Peyer's patch (tissue), 4 donors: ENCODE measurements at regions not wholly inside any gene's neighbourhood (a gene's known extent, or its start where the extent isn't known, plus 50 kb on each side); places are given as distances from the start of the nearest gene placed in this dataset.

ENCODE experiments used
- POLR2A ChIP-seq, 2 donors: fragments of 450-650 bp; IDR thresholded peaks; one replicate each; pipeline ENCODE4 v1.5.1; 2017; ENCODE audit warnings: antibody characterized with exemption in 2 of 2, mild to moderate bottlenecking in 2 of 2, moderate library complexity in 2 of 2
- TF ChIP-seq, protein P1 (sequence below), 6 experiments: fragments of 450-650 bp in 4 of 6; fragments of 200-600 bp in 2 of 6; sonication (generic) in 1 of 6; IDR thresholded peaks; one replicate each; pipeline ENCODE4 v1.5.1; 2017 to 2019; ENCODE audit warnings: antibody characterized with exemption in 6 of 6, mild to moderate bottlenecking in 3 of 6, moderate library complexity in 1 of 6

DNA sequence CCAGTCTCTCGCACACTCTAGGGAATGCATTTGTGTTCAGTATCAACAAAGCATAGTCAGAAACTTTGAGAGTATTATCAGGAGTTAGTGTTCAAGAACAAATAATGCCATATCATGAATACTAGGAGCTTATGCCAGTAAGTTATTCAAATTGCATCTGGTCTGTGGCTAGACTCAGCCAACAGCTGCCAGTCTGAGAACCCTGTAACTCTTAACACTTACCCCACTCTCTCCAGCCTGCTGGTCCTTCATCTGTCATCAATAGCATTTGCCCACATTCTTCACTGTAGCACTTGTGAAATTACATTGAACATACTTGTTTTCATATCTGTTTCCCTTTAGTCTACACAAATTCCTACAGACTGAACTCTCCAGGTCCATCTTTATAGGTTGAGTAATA, 1157.5 kb upstream of the RAG2 start:
- TF ChIP-seq, protein P1, sequence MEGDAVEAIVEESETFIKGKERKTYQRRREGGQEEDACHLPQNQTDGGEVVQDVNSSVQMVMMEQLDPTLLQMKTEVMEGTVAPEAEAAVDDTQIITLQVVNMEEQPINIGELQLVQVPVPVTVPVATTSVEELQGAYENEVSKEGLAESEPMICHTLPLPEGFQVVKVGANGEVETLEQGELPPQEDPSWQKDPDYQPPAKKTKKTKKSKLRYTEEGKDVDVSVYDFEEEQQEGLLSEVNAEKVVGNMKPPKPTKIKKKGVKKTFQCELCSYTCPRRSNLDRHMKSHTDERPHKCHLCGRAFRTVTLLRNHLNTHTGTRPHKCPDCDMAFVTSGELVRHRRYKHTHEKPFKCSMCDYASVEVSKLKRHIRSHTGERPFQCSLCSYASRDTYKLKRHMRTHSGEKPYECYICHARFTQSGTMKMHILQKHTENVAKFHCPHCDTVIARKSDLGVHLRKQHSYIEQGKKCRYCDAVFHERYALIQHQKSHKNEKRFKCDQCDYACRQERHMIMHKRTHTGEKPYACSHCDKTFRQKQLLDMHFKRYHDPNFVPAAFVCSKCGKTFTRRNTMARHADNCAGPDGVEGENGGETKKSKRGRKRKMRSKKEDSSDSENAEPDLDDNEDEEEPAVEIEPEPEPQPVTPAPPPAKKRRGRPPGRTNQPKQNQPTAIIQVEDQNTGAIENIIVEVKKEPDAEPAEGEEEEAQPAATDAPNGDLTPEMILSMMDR (IDR thresholded peaks at IDR 0.05) = no peak
- TF ChIP-seq POLR2A (IDR thresholded peaks at IDR 0.05) = no peak
